ENCODE measurements at regions not wholly inside any gene's neighbourhood (a gene's known extent, or its start where the extent isn't known, plus 50 kb on each side); places are given as distances from the start of the nearest gene placed in this dataset.
"Not testable (repeated sequence)": the region's sequence is repeated elsewhere in the genome, so short reads cannot be mapped to it uniquely, and the experiment has no call there.

DNA sequence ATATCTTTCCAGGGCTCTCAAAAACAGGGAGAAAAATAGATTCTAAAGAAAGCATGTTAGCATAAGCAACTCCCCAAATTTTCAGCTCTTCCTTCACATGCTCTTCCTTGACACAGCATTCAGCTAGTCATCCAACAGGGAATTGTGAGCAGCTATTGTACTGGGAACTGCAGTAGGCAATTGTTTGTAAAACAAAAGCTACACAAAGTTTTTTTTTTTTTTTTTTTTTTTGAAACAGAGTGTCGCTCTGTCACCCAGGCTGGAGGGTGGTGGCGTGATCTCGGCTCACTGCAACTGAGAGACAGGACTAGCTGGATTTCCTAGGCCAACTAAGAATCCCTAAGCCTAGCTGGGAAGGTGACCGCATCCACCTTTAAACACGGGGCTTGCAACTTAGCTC is 125.4 kb upstream of the PDE1A start:
- TF ChIP-seq, protein P1, sequence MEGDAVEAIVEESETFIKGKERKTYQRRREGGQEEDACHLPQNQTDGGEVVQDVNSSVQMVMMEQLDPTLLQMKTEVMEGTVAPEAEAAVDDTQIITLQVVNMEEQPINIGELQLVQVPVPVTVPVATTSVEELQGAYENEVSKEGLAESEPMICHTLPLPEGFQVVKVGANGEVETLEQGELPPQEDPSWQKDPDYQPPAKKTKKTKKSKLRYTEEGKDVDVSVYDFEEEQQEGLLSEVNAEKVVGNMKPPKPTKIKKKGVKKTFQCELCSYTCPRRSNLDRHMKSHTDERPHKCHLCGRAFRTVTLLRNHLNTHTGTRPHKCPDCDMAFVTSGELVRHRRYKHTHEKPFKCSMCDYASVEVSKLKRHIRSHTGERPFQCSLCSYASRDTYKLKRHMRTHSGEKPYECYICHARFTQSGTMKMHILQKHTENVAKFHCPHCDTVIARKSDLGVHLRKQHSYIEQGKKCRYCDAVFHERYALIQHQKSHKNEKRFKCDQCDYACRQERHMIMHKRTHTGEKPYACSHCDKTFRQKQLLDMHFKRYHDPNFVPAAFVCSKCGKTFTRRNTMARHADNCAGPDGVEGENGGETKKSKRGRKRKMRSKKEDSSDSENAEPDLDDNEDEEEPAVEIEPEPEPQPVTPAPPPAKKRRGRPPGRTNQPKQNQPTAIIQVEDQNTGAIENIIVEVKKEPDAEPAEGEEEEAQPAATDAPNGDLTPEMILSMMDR (IDR thresholded peaks at IDR 0.05; ENCODE audit: low read length): not testable (repeated sequence)
- not testable (repeated sequence) for TF ChIP-seq EZH2 (optimal IDR thresholded peaks at IDR 0.05; ENCODE audit: low read depth, low read length); EZH2phosphoT487 (IDR thresholded peaks at IDR 0.05; ENCODE audit: low read length)

Data from MM.1S (cell line).